AG09319 (cell line): ENCODE measurements at regions not wholly inside any gene's neighbourhood (a gene's known extent, or its start where the extent isn't known, plus 50 kb on each side); places are given as distances from the start of the nearest gene placed in this dataset.

Experiments used
- DNase-seq: peaks from one replicate; pipeline ENCODE4 v3.0.0-alpha.2; 2010; ENCODE audit warnings: low read depth; ENCODE audit errors: extremely low read depth
- CTCF ChIP-seq: IDR thresholded peaks from 2 replicates; pipeline ENCODE4 v1.5.1; 2011; ENCODE audit warnings: low read depth, mild to moderate bottlenecking, inconsistent platforms, low read length, moderate library complexity

GRCh38 chr1:182121787-182122186, 60.3 kb upstream of the ZNF648 start:
- DNase-seq, result no peak
- no peak for TF ChIP-seq CTCF

- no peak for TF ChIP-seq CTCF
- DNase-seq, result peak; percentile 3
Observed at GRCh38 chr1:182120411-182121258, 59.1 kb upstream of the ZNF648 start.

GRCh38 chr1:182119631-182120030, 58.1 kb upstream of the ZNF648 start:
- TF ChIP-seq CTCF, result no peak
- DNase-seq, result no peak

GRCh38 chr1:182118851-182119250, 57.3 kb upstream of the ZNF648 start:
- DNase-seq, result no peak
- TF ChIP-seq CTCF, result no peak

- DNase-seq, result no peak
- TF ChIP-seq CTCF, result no peak
Observed at GRCh38 chr1:182114627-182115023, 53.1 kb upstream of the ZNF648 start.

GRCh38 chr1:182113879-182114626, 52.5 kb upstream of the ZNF648 start:
- no peak for TF ChIP-seq CTCF
- DNase-seq, result no peak

GRCh38 chr1:182111496-182111895, 50.0 kb upstream of the ZNF648 start:
- DNase-seq, result no peak
- TF ChIP-seq CTCF, result no peak
